GM18505 (cell line): ENCODE measurements at regions not wholly inside any gene's neighbourhood (a gene's known extent, or its start where the extent isn't known, plus 50 kb on each side); places are given as distances from the start of the nearest gene placed in this dataset.
"Not testable (repeated sequence)": the region's sequence is repeated elsewhere in the genome, so short reads cannot be mapped to it uniquely, and the experiment has no call there.

ENCODE experiments used
- ATAC-seq: cut with Tn5 transposase; IDR thresholded peaks from one replicate; pipeline ENCODE4 v1.9.1; 2021; ENCODE audit not compliant: unreplicated experiment
- POLR2A ChIP-seq: IDR thresholded peaks from 4 replicates; pipeline ENCODE4 v1.6.1; 2011; ENCODE audit warnings: borderline replicate concordance; ENCODE audit not compliant: insufficient read depth, insufficient read length; ENCODE audit errors: extremely low read depth

DNA sequence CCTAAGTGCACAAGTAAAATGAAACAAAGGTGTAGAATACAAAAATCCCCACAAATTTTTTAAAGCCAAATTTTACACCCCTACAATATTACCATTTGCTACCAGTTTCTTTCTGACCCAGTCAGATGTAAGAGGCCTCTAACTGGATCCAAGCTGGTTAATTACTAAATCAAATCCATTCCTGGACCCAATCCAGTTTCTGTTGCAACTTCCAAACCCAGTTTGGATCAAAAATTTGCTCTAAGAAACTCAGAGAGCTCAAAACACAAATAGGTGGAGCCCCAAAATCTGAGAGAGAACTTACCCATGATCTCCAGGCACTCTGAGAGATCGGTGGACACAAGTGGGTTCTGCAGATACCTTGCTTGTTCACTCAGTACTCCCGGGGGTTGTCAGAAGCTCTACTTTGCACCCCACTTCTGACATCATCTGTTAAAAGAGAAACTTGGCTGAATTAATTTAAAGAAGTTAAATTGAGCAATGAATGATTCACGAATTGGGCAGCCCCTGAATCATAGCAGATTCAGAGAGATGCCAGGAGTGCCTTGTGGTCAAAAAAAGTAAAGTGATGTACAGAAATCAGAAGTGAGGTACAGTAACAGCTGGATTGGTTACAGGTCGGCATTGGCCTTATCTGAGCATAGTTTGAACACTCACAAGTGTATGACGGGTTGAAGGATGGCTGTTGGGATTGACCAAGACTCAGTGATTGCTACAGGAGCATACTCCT is 448.0 kb downstream of the KCNT2 start:
- no peak for ATAC-seq
- TF ChIP-seq POLR2A = no peak

- no peak for TF ChIP-seq POLR2A
- ATAC-seq = no peak
These were observed 452.7 kb downstream of the KCNT2 start for GRCh38 chr1:196155586-196155985.

- no peak for TF ChIP-seq POLR2A
- ATAC-seq = no peak
These were observed 455.3 kb downstream of the KCNT2 start for GRCh38 chr1:196152975-196153374.

- ATAC-seq = no peak
- no peak for TF ChIP-seq POLR2A
These were observed 456.2 kb downstream of the KCNT2 start for GRCh38 chr1:196152086-196152485.

DNA sequence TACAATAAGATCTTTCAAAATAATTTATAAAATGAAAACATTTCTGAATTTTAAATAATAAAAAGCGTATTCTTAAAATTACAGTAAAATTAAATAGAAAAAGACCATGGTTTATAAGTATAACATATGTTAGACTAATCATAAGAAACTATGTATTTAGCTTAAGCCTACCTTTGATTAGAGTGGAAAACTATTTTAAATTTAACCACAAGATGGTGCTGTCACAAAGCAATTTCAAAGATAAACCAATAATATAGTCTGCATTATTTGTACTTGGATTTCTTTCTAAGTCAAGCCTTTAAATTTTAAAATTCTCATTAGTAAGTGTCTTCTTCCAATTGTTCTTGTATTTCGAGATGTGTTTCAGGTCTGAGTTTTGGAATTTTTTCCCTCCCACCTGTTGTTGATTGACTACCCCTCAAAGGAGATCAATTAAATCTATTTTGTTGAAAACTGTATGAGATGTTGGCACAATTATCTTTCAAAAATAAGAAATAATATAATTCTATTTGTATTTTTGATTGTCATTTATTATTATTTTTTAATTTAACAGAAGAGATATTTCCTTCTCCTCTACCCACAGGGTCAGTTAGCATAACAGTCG is 459.8 kb downstream of the KCNT2 start:
- TF ChIP-seq POLR2A = no peak
- peak; percentile 63 for ATAC-seq

DNA sequence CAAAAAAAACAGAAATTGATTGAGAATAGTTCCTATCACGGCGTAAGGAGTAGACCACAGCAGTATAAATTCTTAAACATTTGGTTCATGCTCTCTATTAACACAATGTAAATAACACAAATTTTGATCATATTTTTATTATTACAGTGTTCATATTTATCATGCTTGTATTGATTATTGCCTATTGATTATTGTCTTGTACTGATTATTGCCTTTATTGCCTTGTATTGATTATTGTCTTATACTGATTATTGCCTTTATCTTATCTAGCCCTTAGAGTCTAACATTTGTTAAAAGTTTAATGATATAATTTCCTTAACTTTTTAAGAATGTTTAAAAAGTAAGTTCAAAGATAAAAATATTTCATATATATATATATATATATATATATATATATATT is 460.7 kb downstream of the KCNT2 start:
- TF ChIP-seq POLR2A = no peak
- no peak for ATAC-seq

- not testable (repeated sequence) for ATAC-seq
These were observed 463.1 kb downstream of the KCNT2 start for GRCh38 chr1:196145151-196145550.

DNA sequence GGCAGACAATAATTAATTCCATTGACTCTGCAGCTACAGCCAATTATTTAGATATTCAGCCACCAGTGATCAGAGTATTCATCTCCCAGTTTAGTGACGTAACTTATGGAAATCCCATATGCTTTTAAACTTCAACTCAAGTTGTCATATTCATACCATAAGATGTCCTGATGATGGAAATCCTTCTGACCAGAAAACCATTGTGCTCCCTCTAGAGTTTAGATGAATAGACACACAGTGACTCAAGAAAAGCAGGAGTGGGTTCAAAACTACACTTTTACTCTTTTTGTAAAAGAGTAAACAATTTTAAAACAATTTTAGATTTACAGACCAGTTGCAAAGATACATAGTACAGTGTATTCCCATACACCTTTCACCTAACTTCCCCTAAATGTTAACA is 463.7 kb downstream of the KCNT2 start:
- ATAC-seq = no peak
- no peak for TF ChIP-seq POLR2A

DNA sequence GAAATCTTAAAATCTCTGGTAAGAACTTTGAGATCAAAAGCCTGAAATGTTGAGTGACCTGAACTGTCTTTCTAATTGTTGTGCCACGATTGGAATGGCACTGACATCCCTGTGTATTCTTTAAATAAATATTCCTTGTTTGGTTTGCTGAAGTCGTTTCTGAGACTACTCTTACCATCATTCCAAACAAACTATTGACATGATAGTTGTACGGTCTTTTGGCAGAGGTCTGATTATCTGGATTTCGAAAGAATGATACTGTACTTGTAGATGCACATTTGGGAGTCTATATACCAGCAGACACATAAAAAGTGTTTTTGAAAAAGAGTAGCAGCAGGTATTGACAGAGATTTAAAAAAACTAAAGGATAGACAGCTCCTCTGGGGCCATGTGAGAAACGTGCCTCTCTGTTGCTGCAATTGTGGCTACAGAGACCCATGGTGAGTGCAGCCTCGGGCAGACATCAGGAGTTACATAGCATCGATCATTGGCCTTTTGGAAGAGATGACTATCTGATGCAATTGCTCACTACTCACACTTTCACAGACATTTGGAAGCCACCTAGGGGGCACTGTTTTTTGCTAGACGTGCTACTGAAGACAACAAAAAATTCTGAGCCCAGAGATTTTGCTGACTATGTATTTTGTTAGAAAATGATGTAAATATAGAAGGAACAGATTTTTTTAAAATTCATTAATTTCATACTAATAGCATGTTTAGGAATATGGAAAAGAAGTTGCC is 464.5 kb downstream of the KCNT2 start:
- no peak for TF ChIP-seq POLR2A
- no peak for ATAC-seq

DNA sequence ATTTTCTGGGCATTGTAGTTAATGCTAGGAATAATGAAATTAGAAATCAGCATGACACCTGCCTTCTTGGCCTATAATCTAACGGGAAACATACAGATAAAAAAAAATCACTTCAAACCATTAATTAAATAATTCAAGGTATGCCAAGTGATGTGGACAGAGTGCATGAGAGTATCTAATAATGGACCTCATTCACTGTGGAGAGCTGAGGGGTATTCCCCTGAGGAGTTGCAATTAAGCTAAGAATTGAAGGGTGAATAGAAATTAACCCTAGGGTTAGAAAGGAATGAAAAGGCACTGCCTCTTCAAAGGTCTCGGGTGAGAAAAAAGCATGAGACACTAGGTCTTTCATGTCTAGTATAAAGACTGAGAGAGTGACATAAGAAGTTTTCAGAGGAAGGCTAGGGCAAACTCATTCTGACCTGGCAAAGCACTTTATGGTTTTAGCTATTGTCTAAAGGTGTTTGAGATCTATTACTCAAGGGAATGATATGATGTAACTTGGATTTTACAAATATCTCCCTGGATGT is 466.1 kb downstream of the KCNT2 start:
- no peak for ATAC-seq
- TF ChIP-seq POLR2A = no peak

GRCh38 chr1:196136396-196136795 is 471.8 kb downstream of the KCNT2 start:
- ATAC-seq = no peak
- no peak for TF ChIP-seq POLR2A

- no peak for TF ChIP-seq POLR2A
- no peak for ATAC-seq
These were observed 476.5 kb downstream of the KCNT2 start for GRCh38 chr1:196131691-196132090.

DNA sequence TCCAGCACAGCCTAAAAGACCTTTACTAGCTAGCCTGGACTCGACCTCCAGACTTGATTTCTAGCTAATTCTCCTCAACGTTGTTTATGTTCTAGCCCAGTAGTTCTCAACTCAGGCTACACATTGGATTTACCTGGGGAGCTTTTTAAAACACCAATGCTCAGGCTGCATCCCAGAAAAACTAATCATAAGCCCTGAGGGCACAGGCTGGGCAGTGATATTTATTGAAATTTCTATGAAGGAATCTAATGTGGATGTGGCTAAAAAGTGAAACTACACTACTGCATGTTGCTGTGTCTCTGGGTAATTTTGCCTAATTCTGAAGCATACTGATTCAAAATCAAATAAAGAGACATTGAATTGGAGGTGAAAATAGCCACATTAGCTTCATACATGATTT is 479.4 kb downstream of the KCNT2 start:
- no peak for ATAC-seq
- no peak for TF ChIP-seq POLR2A

- ATAC-seq = no peak
- TF ChIP-seq POLR2A = no peak
These were observed 487.1 kb downstream of the KCNT2 start for GRCh38 chr1:196121181-196121580.

- no peak for TF ChIP-seq POLR2A
- ATAC-seq = no peak
These were observed 492.6 kb downstream of the KCNT2 start for GRCh38 chr1:196115646-196116045.

GRCh38 chr1:196114193-196114592 is 494.0 kb downstream of the KCNT2 start:
- TF ChIP-seq POLR2A = no peak
- no peak for ATAC-seq

DNA sequence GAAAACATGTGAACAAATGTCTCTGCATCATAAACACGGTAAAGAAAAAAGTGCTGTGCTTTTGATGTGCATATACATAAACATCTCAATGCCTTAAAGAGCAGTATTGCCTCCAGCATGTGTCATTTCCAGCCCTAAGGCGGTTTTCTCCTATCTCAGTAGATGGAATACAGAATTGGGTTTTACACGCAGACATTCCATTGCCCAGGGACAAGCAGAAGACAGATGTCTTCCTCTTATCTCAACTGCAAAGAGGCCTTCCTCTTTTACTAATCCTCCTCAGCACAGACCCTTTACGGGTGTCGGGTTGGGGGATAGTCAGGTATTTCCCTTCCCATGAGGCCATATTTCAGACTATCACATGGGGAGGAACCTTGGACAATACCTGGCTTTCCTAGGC is 499.2 kb downstream of the KCNT2 start:
- not testable (repeated sequence) for ATAC-seq
